Endothelial cell of umbilical vein (primary cell): ENCODE measurements at regions not wholly inside any gene's neighbourhood (a gene's known extent, or its start where the extent isn't known, plus 50 kb on each side); places are given as distances from the start of the nearest gene placed in this dataset.

Experiments
- EZH2 ChIP-seq: IDR thresholded peaks from 2 replicates; pipeline ENCODE4 v1.6.1; 2012; ENCODE audit warnings: borderline replicate concordance, low read depth, mild to moderate bottlenecking, moderate library complexity, low read length, inconsistent platforms; ENCODE audit not compliant: severe bottlenecking
- FOS ChIP-seq: IDR thresholded peaks from 2 replicates; pipeline ENCODE4 v1.6.1; 2011; ENCODE audit warnings: mild to moderate bottlenecking, low read length, moderate library complexity, borderline replicate concordance; ENCODE audit not compliant: insufficient read depth
- GATA2 ChIP-seq: IDR thresholded peaks from 2 replicates; pipeline ENCODE4 v1.7.0; 2011; ENCODE audit warnings: low read depth, mild to moderate bottlenecking, moderate library complexity, mixed read lengths, low read length; ENCODE audit not compliant: insufficient read length, insufficient read depth
- MAX ChIP-seq: IDR thresholded peaks from 2 replicates; pipeline ENCODE4 v1.6.1; 2011; ENCODE audit not compliant: insufficient read depth, insufficient read length
- MYC ChIP-seq: IDR thresholded peaks from one replicate; pipeline ENCODE4 v1.6.1; 2011; ENCODE audit warnings: mild to moderate bottlenecking, low read depth, low read length
- POLR2A ChIP-seq: IDR thresholded peaks from 2 replicates; pipeline ENCODE4 v1.6.1; 2012; ENCODE audit warnings: low read depth, mild to moderate bottlenecking, control low read depth, low read length
- POLR2AphosphoS5 ChIP-seq: IDR thresholded peaks from 2 replicates; pipeline ENCODE4 v1.6.1; 2012; ENCODE audit warnings: low read depth, mild to moderate bottlenecking, control low read depth, low read length, moderate library complexity; ENCODE audit not compliant: insufficient read depth
- TF ChIP-seq, protein P1 (sequence below), 2 donors: IDR thresholded peaks; 1 replicate in 1 of 2; 2 replicates in 1 of 2; pipeline ENCODE4 v1.5.1; 2011; ENCODE audit warnings: low read length in 2 of 2, mild to moderate bottlenecking in 2 of 2, moderate library complexity in 2 of 2, control low read depth in 1 of 2, inconsistent platforms in 1 of 2, low read depth in 1 of 2; ENCODE audit not compliant: insufficient read depth in 1 of 2; ENCODE audit errors: extremely low read depth in 1 of 2

- TF ChIP-seq, protein P1, sequence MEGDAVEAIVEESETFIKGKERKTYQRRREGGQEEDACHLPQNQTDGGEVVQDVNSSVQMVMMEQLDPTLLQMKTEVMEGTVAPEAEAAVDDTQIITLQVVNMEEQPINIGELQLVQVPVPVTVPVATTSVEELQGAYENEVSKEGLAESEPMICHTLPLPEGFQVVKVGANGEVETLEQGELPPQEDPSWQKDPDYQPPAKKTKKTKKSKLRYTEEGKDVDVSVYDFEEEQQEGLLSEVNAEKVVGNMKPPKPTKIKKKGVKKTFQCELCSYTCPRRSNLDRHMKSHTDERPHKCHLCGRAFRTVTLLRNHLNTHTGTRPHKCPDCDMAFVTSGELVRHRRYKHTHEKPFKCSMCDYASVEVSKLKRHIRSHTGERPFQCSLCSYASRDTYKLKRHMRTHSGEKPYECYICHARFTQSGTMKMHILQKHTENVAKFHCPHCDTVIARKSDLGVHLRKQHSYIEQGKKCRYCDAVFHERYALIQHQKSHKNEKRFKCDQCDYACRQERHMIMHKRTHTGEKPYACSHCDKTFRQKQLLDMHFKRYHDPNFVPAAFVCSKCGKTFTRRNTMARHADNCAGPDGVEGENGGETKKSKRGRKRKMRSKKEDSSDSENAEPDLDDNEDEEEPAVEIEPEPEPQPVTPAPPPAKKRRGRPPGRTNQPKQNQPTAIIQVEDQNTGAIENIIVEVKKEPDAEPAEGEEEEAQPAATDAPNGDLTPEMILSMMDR (IDR thresholded peaks at IDR 0.05; ENCODE audit: extremely low read depth in 1 of 2, insufficient read depth in 1 of 2, low read depth in 1 of 2, low read length in 2 of 2), result no peak
- no peak for TF ChIP-seq MYC
- TF ChIP-seq EZH2, result no peak
- no peak for TF ChIP-seq POLR2A
- no peak for TF ChIP-seq MAX
- TF ChIP-seq FOS, result no peak
- no peak for TF ChIP-seq POLR2AphosphoS5
- no peak for TF ChIP-seq GATA2
Observed at GRCh38 chr3:150091626-150092025, 120.9 kb upstream of the PFN2 start.
